ENCODE measurements at regions not wholly inside any gene's neighbourhood (a gene's known extent, or its start where the extent isn't known, plus 50 kb on each side); places are given as distances from the start of the nearest gene placed in this dataset.
"Not testable (repeated sequence)": the region's sequence is repeated elsewhere in the genome, so short reads cannot be mapped to it uniquely, and the experiment has no call there.

DNA sequence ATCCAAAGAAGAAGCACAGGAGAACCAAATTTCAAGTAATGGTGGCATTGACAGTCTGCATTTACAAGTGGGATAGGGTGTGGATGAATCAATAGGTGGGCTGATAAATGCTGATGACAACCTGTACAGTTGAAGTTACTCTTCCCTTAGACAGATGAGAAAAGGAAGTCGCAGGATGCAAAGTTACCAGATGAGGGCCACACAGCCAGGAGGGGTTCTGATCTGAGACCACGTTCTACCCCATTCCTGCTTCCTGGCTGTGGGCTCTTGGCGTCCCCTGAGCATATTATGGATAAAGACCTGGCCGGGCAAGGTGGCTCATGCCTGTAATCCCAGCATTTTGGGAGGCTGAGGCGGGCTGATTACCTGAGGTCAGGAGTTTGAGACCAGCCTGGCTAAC lies 104.6 kb downstream of the EOMES start:
- H3K36me3 ChIP-seq (ENCODE audit: insufficient read depth), result no peaks in the 10 kb centered on the region
- no peak overlapping the region for H3K27ac ChIP-seq (ENCODE audit: low read depth)
- no peak overlapping the region for H3K4me3 ChIP-seq (ENCODE audit: low read depth, low read length)
- no peak for DNase-seq (ENCODE audit: extremely low spot score)
- 89% methylated on average over 5 of the region's 5 CpGs for WGBS
- H3K4me1 ChIP-seq (ENCODE audit: insufficient read depth), result no peaks in the 10 kb centered on the region

DNA sequence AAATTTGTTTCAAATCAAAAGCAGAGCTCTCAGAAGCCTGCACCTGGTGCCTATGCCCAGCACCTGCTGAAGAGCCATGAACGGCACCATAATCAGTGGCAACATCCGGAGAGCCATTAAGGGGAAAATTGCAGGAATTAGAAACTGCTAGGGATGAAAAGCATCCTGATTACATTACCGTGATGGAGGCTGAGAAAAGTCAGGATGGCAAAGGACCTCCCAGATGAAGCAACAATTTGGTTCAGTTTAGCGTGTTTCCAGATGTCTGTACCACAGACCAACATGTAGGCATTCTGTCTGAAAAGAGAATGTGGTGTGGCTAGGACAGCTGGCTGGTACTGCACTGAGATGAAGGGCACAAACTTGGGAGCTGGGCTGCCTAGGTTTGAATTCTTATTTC lies 106.1 kb downstream of the EOMES start:
- H3K4me1 ChIP-seq (ENCODE audit: insufficient read depth), result no peaks in the 10 kb centered on the region
- WGBS, result 86% methylated on average over 4 of the region's 4 CpGs
- no peak overlapping the region for H3K27ac ChIP-seq (ENCODE audit: low read depth)
- no peak for DNase-seq (ENCODE audit: extremely low spot score)
- no peak overlapping the region for H3K4me3 ChIP-seq (ENCODE audit: low read depth, low read length)
- H3K36me3 ChIP-seq (ENCODE audit: insufficient read depth), result no peaks in the 10 kb centered on the region

DNA sequence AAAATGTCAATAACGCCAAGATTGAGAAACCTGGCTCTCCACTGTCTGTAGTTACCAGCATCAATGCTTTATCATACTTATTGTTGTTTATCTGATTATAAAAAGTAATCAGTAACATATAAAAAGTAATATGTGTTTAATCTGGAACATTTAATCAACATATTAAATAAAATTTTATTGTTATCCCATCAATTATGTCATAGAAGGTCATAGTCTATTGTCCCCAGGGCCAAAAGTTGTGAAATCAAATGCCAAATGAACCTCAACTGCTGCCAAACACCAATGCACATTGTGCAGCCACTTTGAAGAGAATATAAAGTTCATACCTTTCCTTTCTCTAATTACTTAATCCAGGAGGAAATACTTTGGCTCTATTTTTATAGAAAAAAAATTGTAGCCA lies 106.6 kb downstream of the EOMES start:
- H3K36me3 ChIP-seq (ENCODE audit: insufficient read depth), result no peaks in the 10 kb centered on the region
- H3K27ac ChIP-seq (ENCODE audit: low read depth), result no peak overlapping the region
- H3K4me3 ChIP-seq (ENCODE audit: low read depth, low read length), result no peak overlapping the region
- H3K4me1 ChIP-seq (ENCODE audit: insufficient read depth), result no peaks in the 10 kb centered on the region
- no peak for DNase-seq (ENCODE audit: extremely low spot score)
- 97% methylated on average over 1 of the region's 1 CpG for WGBS

- 91% methylated on average over 4 of the region's 4 CpGs for WGBS
- Histone ChIP-seq H3K4me3 (ENCODE audit: low read depth, low read length) (no peak overlapping the region), H3K36me3 (ENCODE audit: insufficient read depth) (no peaks in the 10 kb centered on the region), H3K4me1 (ENCODE audit: insufficient read depth) (no peaks in the 10 kb centered on the region), H3K27ac (ENCODE audit: low read depth) (no peak overlapping the region)
- no peak for DNase-seq (ENCODE audit: extremely low spot score)
Measured at GRCh38 chr3:27614592-27614991, 107.5 kb downstream of the EOMES start.

DNA sequence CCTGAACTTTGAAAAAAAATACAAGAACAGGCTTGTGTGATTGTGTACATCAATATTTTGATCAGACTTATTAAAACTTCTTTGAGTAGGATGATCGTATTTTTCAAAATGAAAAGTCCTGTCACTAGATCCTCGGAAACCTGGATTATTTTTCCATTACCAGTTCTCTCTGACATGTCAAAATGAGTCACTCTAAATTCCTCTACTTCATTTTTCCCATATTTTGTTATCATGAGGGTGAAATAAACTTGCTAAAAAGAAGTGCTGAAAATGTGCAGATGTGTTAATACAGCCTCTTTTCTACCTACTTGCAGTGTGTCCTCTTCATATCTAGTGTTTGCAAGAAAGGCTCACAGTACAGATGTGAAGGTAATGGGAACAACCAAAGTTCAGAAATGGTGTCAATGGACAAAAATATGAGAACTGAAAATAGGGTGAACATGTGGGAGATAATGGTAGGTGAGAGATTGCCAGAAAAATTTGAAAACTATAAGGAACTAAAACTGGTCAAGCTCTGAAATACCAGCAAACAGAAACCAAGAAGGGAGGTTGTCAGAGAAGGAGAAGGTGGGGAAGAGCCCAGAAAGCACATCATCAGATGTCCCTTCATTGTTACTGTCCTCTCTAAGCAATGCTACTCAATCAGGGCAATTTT lies 108.2 kb downstream of the EOMES start:
- H3K36me3 ChIP-seq (ENCODE audit: insufficient read depth), result no peaks in the 10 kb centered on the region
- H3K4me1 ChIP-seq (ENCODE audit: insufficient read depth), result no peaks in the 10 kb centered on the region
- no peak overlapping the region for H3K27ac ChIP-seq (ENCODE audit: low read depth)
- DNase-seq (ENCODE audit: extremely low spot score), result no peak
- WGBS, result 80% methylated on average over 2 of the region's 2 CpGs
- H3K4me3 ChIP-seq (ENCODE audit: low read depth, low read length), result no peak overlapping the region

- H3K4me1 ChIP-seq (ENCODE audit: insufficient read depth), result no peaks in the 10 kb centered on the region
- no peak overlapping the region for H3K27ac ChIP-seq (ENCODE audit: low read depth)
- DNase-seq (ENCODE audit: extremely low spot score), result no peak
- H3K4me3 ChIP-seq (ENCODE audit: low read depth, low read length), result no peak overlapping the region
- no peaks in the 10 kb centered on the region for H3K36me3 ChIP-seq (ENCODE audit: insufficient read depth)
- 61% methylated on average over 8 of the region's 8 CpGs for WGBS
Measured at GRCh38 chr3:27610800-27611525, 111.2 kb downstream of the EOMES start.

GRCh38 chr3:27607370-27607769 lies 114.8 kb downstream of the EOMES start:
- Histone ChIP-seq H3K4me3 (ENCODE audit: low read depth, low read length) (no peak overlapping the region), H3K4me1 (ENCODE audit: insufficient read depth) (no peaks in the 10 kb centered on the region), H3K27ac (ENCODE audit: low read depth) (no peak overlapping the region), H3K36me3 (ENCODE audit: insufficient read depth) (no peaks in the 10 kb centered on the region)
- WGBS, result 90% methylated on average over 1 of the region's 1 CpG
- DNase-seq (ENCODE audit: extremely low spot score), result no peak

DNA sequence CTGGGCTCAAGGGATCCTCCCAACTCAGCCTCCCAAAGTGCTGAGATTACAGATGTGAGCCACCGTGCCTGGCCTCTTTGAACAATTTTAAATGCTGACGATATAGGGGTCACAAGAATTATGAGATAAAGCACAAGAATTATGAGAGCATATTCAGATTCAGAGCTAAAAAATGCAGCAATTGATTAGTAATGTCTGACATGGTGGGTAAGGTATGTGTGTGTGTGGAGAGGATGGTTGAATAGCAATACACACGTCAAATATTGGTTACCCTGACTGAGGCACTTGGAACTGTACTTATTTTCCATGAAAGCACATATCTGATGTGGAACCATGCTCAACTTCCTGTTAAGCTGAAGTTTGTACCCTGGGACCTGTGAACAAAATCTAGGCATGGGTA lies 115.6 kb downstream of the EOMES start:
- DNase-seq (ENCODE audit: extremely low spot score), result no peak
- no peaks in the 10 kb centered on the region for H3K36me3 ChIP-seq (ENCODE audit: insufficient read depth)
- WGBS, result 89% methylated on average over 3 of the region's 3 CpGs
- no peaks in the 10 kb centered on the region for H3K4me1 ChIP-seq (ENCODE audit: insufficient read depth)
- H3K27ac ChIP-seq (ENCODE audit: low read depth), result no peak overlapping the region
- H3K4me3 ChIP-seq (ENCODE audit: low read depth, low read length), result no peak overlapping the region

GRCh38 chr3:27601311-27601710 lies 117.1 kb upstream of the SLC4A7 start:
- not testable (repeated sequence) for H3K36me3 ChIP-seq (ENCODE audit: insufficient read depth)
- WGBS, result 94% methylated on average over 3 of the region's 3 CpGs

GRCh38 chr3:27599741-27600140 lies 115.6 kb upstream of the SLC4A7 start:
- DNase-seq (ENCODE audit: extremely low spot score); H3K4me1 ChIP-seq (ENCODE audit: insufficient read depth); H3K36me3 ChIP-seq (ENCODE audit: insufficient read depth); H3K4me3 ChIP-seq (ENCODE audit: low read depth, low read length); H3K27ac ChIP-seq (ENCODE audit: low read depth): not testable (repeated sequence)
- whole genome bisulfite sequencing, result 87% methylated on average over 7 of the region's 7 CpGs

More at GRCh38 chr3:27601311-27601710, 117.1 kb upstream of the SLC4A7 start:
- not testable (repeated sequence) for H3K4me1 ChIP-seq (ENCODE audit: insufficient read depth); H3K27ac ChIP-seq (ENCODE audit: low read depth); DNase-seq (ENCODE audit: extremely low spot score); H3K4me3 ChIP-seq (ENCODE audit: low read depth, low read length)

- Histone ChIP-seq H3K27ac (ENCODE audit: low read depth) (no peak overlapping the region), H3K4me1 (ENCODE audit: insufficient read depth) (no peaks in the 10 kb centered on the region), H3K4me3 (ENCODE audit: low read depth, low read length) (no peak overlapping the region), H3K36me3 (ENCODE audit: insufficient read depth) (no peaks in the 10 kb centered on the region)
- 62% methylated on average over 1 of the region's 1 CpG for WGBS
- no peak for DNase-seq (ENCODE audit: extremely low spot score)
Measured at GRCh38 chr3:27596921-27597320, 112.7 kb upstream of the SLC4A7 start.

DNA sequence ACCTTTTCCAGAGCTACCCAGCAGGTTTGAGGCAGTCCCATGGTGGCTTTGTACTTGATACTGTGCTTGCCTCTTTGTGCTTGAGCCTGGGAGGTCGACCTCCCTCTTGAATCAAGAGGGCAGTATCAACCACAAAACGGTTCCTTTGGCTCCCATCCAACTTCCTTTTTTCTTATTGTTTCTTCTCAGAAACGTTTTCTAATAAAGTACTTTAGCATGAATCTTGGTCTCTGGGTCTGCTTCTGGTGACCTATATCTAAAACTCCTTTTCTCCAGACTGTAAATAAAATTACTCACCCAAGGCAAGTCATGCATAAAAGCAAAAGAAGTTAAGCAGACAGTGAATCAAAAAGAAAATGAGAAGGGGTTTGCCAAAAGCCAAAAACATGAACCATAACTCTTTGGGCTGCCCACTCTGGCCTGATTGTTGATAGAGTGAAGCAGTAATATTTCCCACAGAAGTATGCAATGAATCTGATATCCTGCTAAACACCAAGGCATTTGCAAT lies 112.2 kb upstream of the SLC4A7 start:
- no peak overlapping the region for H3K27ac ChIP-seq (ENCODE audit: low read depth)
- 16% methylated on average over 3 of the region's 3 CpGs for WGBS
- no peaks in the 10 kb centered on the region for H3K4me1 ChIP-seq (ENCODE audit: insufficient read depth)
- H3K36me3 ChIP-seq (ENCODE audit: insufficient read depth), result no peaks in the 10 kb centered on the region
- DNase-seq (ENCODE audit: extremely low spot score), result no peak
- H3K4me3 ChIP-seq (ENCODE audit: low read depth, low read length), result no peak overlapping the region

GRCh38 chr3:27594096-27594690 lies 110.0 kb upstream of the SLC4A7 start:
- H3K27ac ChIP-seq (ENCODE audit: low read depth), result no peak overlapping the region
- WGBS, result 71% methylated on average over 1 of the region's 1 CpG
- no peaks in the 10 kb centered on the region for H3K4me1 ChIP-seq (ENCODE audit: insufficient read depth)
- no peaks in the 10 kb centered on the region for H3K36me3 ChIP-seq (ENCODE audit: insufficient read depth)
- no peak overlapping the region for H3K4me3 ChIP-seq (ENCODE audit: low read depth, low read length)
- DNase-seq (ENCODE audit: extremely low spot score), result no peak

DNA sequence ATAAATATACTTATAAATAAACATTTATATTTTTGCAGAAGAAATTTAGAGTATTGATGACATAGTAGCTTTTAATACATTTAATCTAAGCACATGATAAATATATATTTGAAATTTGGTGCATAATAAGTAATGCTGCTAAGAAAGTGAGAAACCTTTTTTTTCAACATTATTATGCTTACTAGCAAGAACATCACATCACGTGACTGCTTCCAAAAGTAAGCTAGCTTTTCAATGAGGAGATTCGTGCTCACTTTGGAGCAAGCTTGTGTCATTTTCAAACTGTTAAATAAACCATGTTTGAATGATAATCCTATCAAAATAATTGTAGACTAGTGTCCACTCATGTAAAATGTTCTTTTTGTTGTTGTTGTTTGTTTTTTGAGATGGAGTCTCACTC lies 109.0 kb upstream of the SLC4A7 start:
- Histone ChIP-seq H3K4me1 (ENCODE audit: insufficient read depth) (no peaks in the 10 kb centered on the region), H3K27ac (ENCODE audit: low read depth) (no peak overlapping the region), H3K36me3 (ENCODE audit: insufficient read depth) (no peaks in the 10 kb centered on the region), H3K4me3 (ENCODE audit: low read depth, low read length) (no peak overlapping the region)
- DNase-seq (ENCODE audit: extremely low spot score), result no peak
- 94% methylated on average over 2 of the region's 2 CpGs for WGBS
